Skeletal muscle tissue (tissue), 3 donors: ENCODE measurements at regions not wholly inside any gene's neighbourhood (a gene's known extent, or its start where the extent isn't known, plus 50 kb on each side); places are given as distances from the start of the nearest gene placed in this dataset.

Source experiments
- H3K27ac ChIP-seq: one replicate; pipeline ENCODE4 v1.7.0; 2013; ENCODE audit warnings: mild to moderate bottlenecking, low read depth, low read length, inconsistent platforms
- H3K27me3 ChIP-seq, 3 donors: one replicate each; pipeline ENCODE4 v1.7.0; 2013; ENCODE audit warnings: low read length in 3 of 3; ENCODE audit not compliant: control insufficient read depth in 3 of 3, insufficient read depth in 3 of 3
- H3K36me3 ChIP-seq, 3 donors: one replicate each; pipeline ENCODE4 v1.7.0; 2013; ENCODE audit warnings: low read length in 3 of 3; ENCODE audit not compliant: control insufficient read depth in 3 of 3, insufficient read depth in 3 of 3
- H3K4me1 ChIP-seq, 3 donors: one replicate each; pipeline ENCODE4 v1.7.0; 2013; ENCODE audit warnings: low read length in 3 of 3, mild to moderate bottlenecking in 3 of 3; ENCODE audit not compliant: control insufficient read depth in 3 of 3, insufficient read depth in 3 of 3
- H3K4me3 ChIP-seq, 3 donors: one replicate each; pipeline ENCODE4 v1.7.0; 2013; ENCODE audit warnings: low read length in 3 of 3
- H3K9ac ChIP-seq, 3 donors: one replicate each; pipeline ENCODE4 v1.7.0; 2013; ENCODE audit warnings: low read length in 3 of 3, mild to moderate bottlenecking in 3 of 3, moderate library complexity in 2 of 3, low read depth in 1 of 3
- H3K9me3 ChIP-seq, 3 donors: one replicate each; pipeline ENCODE4 v1.7.0; 2013; ENCODE audit warnings: low read length in 3 of 3; ENCODE audit not compliant: control insufficient read depth in 3 of 3
- donor health status: Osteomylitis.

DNA sequence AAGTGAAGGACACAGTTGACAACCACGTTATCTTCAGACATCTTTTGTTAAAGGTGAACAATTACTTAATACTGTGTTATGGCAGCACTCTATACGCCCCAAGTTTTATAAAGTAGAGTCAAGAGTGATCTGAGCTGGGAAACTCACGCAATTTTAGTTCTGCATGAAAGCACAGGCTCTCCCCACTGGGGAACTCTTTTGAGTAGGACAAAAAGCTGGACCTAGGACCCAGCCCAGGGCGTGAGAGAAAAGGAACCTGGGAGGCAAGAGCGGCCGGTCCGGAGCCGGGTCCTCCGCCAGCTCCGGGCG, 152.6 kb upstream of the SLC4A4 start:
- H3K27ac ChIP-seq: peak overlapping the region; percentile 33
- H3K36me3 ChIP-seq: no peaks in the 10 kb centered on the region
- H3K4me1 ChIP-seq: peaks cover 9 to 16% (median 10%) of the 10 kb centered on the region in 3 donors
- H3K9me3 ChIP-seq: no peaks in the 10 kb centered on the region
- H3K9ac ChIP-seq: peak overlapping the region; percentile 23 to 83 (median 60)
- H3K4me3 ChIP-seq: peak overlapping the region; percentile 52 to 79 (median 55)
- no peaks in the 10 kb centered on the region for H3K27me3 ChIP-seq

DNA sequence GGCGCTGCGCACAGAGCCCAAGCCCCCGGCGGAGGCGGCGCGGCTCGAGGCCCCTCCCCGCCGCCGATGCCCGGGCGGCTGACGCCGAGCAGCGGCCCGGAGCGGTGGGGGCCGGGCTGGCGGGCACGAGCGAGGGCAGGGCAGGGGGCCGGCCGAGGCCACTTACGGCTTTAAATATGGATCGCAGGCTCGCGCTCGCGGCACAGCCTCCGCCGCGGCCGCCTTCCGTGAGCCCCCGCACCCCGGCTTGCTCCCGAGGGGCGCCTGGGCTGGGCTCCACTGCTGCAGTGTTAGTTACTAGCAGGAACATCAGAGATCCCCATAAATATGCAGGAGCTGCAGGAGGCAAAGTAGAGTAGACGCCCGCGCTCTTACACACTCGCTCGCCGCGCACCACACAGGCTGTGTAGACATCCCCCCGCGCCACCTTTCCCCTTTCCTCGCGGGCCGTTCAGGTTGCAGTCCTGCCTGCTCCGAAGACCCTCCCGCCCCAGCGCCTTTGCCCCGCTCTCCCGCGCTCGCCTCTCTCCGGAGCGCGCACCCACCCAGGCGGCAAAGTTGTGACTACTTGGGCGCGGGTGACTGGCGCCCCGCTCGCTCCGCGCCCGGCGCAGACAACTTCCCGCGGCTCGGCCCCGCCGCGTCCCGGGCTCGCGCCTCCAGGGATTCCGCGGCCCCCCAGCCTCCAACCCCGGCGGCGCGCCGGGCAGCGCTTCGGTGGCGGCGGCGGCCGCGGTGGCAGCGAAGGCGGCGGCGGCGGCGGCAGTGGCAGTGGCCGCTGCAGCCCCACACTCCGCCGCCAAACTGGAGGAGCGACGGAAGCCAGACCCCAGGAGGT, 152.0 kb upstream of the SLC4A4 start:
- Histone ChIP-seq H3K9ac (peak overlapping the region; percentile 75 to 83 (median 77)), H3K4me3 (peak overlapping the region; percentile 74 to 79 (median 77)), H3K36me3 (no peaks in the 10 kb centered on the region), H3K27me3 (no peaks in the 10 kb centered on the region), H3K9me3 (no peaks in the 10 kb centered on the region), H3K27ac (peak overlapping the region; percentile 59), H3K4me1 (peaks cover 9 to 16% (median 10%) of the 10 kb centered on the region in 3 donors)

DNA sequence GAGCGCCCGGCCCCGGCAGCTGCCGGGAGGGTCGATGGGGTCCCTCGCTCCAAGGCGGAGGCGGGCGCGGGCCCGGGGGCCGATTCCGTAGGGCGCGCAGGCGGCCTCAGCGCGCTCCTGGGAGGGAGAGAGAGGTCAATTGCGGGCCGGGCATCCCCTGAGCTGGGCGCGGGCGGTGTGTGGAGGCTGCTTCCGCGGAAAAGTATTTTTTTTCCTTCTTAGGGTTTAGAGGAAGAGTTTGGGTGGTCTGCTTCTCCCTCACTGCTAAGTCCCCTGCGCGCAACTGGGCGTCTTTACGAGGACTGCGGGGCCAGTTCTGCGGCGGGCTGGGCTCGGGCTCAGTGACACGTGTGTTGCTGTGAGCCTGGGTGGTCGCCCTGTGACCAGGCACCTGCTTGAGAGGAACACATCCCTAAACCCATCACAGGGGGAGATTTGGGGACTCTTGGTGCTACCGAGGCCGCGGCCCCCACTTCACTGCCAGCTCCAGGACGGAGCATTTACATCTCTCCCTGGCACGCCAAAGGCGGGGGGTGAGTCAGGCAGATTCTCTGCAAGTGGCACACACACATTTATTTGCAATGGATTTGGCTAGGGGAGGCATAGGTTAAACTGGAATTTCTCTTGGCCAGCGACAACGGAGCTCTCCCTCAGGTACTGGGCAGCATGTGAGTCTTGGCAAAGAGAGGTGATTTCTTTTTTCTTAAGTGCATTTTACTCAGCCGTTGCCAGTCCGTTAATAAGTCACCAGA, 151.2 kb upstream of the SLC4A4 start:
- H3K36me3 ChIP-seq: no peaks in the 10 kb centered on the region
- peaks cover 9 to 16% (median 10%) of the 10 kb centered on the region in 3 donors for H3K4me1 ChIP-seq
- peak overlapping the region; percentile 74 to 79 (median 77) for H3K4me3 ChIP-seq
- peak overlapping the region; percentile 75 to 83 (median 77) for H3K9ac ChIP-seq
- peak overlapping the region; percentile 59 for H3K27ac ChIP-seq
- no peaks in the 10 kb centered on the region for H3K9me3 ChIP-seq
- no peaks in the 10 kb centered on the region for H3K27me3 ChIP-seq

DNA sequence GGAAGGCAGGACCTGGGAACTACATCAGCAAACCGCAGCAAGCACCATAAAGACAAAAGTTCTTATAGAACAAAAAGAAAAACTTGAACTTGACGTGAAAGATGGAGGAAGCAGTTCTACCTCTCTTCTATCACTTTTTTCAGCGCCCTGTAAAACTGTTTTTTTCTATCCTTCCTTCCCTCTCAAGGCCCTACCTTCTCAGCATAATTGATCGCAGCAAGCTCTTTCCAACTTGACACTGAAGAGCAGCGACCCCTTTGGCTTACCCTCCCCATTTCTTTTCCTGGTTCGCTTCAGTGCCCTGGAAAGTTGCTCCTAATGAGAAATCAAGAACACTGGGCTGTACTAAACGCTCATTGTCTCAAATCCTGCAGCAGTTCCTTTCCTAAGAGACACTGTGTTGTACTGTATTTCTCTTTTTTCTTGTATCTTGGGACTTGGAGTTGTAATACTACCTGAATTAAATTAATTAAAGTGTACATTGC, 150.6 kb upstream of the SLC4A4 start:
- H3K36me3 ChIP-seq: no peaks in the 10 kb centered on the region
- peak overlapping the region; percentile 59 for H3K27ac ChIP-seq
- H3K4me1 ChIP-seq: peaks cover 9 to 16% (median 10%) of the 10 kb centered on the region in 3 donors
- peak overlapping the region; percentile 75 to 83 (median 77) for H3K9ac ChIP-seq
- peak overlapping the region; percentile 74 to 79 (median 77) for H3K4me3 ChIP-seq
- H3K27me3 ChIP-seq: no peaks in the 10 kb centered on the region
- H3K9me3 ChIP-seq: no peaks in the 10 kb centered on the region

DNA sequence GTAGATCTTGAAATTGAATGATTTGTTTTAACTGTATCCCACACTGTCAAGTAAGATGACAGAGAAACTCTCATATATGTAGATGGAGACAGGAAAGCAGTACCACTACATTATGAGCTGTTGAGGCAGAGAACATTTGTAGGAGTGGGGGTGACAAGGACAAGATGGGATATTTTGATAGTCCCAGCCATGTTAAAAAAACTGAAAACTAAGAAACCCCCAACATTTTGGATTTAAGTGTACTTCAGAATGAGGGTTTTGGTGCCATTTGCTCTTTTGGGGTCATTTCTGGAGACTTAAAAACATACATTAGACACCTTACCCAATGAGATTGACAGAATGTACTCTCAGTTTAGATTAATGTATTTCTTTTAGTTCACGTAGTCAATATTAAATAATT, 149.9 kb upstream of the SLC4A4 start:
- H3K4me1 ChIP-seq: peaks cover 9 to 16% (median 10%) of the 10 kb centered on the region in 3 donors
- H3K4me3 ChIP-seq: no peak overlapping the region
- no peak overlapping the region for H3K9ac ChIP-seq
- no peaks in the 10 kb centered on the region for H3K27me3 ChIP-seq
- no peaks in the 10 kb centered on the region for H3K36me3 ChIP-seq
- no peaks in the 10 kb centered on the region for H3K9me3 ChIP-seq
- H3K27ac ChIP-seq: no peak overlapping the region

DNA sequence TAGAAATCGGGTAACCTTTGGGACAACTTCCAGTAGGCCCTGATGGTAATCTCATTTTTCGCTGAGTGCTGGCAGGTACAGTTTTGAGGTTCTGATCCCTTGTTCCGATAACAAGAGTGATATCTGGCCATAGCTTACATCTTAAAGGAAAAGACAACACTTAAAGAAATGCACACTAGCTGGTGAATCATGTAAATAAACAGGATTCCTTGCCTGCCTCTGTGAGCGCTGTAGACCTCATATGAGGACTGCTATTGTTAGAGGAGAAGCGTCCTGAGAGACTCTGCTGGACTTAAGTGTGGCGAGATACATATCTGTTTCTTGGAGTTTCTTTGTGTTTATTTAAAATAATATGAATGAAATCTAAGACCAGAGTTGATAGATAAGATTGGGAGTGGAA, 149.3 kb upstream of the SLC4A4 start:
- no peak overlapping the region for H3K4me3 ChIP-seq

DNA sequence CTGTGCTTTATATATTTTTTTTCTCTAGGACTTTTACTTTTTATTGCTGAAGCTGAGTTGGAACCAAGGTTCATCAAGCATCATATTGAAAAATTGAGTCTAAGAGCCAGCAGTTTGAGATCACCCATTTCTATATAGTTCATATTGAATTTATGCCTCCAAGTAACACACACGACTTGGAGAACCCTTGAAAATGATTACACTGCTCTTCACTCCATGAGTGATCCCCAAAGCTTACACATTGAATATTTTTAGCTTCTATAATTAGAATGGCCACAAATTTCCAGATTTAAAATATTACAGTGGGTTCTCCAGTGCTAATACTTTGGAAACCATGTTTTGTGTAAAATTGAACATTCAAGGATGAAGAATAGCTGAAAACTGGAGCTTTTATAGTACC, 144.4 kb upstream of the SLC4A4 start:
- no peaks in the 10 kb centered on the region for H3K27me3 ChIP-seq
- no peaks in the 10 kb centered on the region for H3K36me3 ChIP-seq
- H3K4me3 ChIP-seq: no peak overlapping the region
- H3K4me1 ChIP-seq: no peaks in the 10 kb centered on the region
- H3K9ac ChIP-seq: no peak overlapping the region
- H3K27ac ChIP-seq: no peak overlapping the region
- no peaks in the 10 kb centered on the region for H3K9me3 ChIP-seq

More for the DNA sequence above, 149.3 kb upstream of the SLC4A4 start:
- Histone ChIP-seq H3K36me3 (no peaks in the 10 kb centered on the region), H3K27ac (no peak overlapping the region), H3K9ac (no peak overlapping the region), H3K27me3 (no peaks in the 10 kb centered on the region), H3K9me3 (no peaks in the 10 kb centered on the region), H3K4me1 (peaks cover 9 to 16% (median 10%) of the 10 kb centered on the region in 3 donors)

DNA sequence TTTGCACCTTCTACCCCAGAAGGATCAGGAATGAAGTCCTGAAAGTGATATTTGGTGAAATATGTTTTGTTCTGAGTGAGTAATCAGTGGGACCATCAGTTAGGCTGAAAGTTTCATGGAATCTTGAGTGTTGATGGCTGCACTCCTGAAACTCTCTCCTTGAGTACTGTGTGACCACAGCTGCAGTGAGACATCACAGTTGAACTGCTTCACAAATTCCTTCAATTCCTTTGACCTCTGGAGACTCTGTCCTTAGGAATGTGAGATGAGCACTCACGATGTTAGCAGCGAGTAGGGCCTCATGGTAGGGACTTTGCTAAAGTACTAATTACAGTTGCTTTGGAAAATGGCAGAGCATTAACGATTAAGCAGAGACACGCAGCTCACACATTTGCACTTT, 142.9 kb upstream of the SLC4A4 start:
- Histone ChIP-seq H3K9me3 (no peaks in the 10 kb centered on the region), H3K4me3 (no peak overlapping the region), H3K36me3 (no peaks in the 10 kb centered on the region), H3K4me1 (no peaks in the 10 kb centered on the region), H3K27me3 (no peaks in the 10 kb centered on the region), H3K27ac (no peak overlapping the region), H3K9ac (no peak overlapping the region)

DNA sequence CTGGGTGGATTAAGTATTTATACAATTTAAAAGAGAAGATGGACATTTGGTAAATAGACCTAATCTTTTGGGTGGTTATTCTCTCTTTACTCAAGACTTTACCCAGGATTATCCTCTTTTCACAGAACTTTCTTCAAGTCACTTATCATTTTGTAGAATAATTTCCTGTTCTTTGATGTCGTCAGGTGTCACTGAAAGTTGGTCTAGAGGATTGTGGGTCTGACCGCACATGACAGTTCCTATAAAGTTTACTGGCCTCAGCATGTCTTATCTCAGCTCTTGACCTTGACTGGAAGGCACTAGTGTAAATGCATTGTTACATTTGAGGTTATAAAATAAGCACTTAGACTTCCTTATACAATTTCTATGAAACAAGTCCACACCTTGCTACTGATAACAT, 139.9 kb upstream of the SLC4A4 start:
- no peaks in the 10 kb centered on the region for H3K36me3 ChIP-seq
- H3K27ac ChIP-seq: no peak overlapping the region
- H3K27me3 ChIP-seq: no peaks in the 10 kb centered on the region

DNA sequence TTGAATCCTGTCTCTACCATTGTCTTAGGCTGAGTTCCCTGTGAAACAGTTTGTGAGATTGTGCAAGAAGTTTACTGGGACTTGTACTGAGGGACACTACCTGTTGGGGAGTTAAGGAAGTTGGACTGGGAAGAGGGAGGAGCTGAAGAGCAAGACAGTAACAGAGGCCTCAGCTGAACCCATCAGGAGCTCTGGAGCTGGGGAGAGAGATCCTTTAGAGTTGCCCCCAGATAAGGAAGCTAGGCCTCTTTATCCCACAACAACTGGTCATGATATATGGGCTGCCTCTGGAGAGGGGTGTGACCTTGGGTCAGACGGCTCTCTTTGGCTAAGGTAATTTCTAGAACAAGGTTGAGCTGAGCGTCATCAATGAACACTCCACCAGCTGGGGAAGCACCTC, 137.8 kb upstream of the SLC4A4 start:
- no peak overlapping the region for H3K27ac ChIP-seq

More for the DNA sequence above, 139.9 kb upstream of the SLC4A4 start:
- H3K9ac ChIP-seq: no peak overlapping the region
- H3K9me3 ChIP-seq: no peaks in the 10 kb centered on the region
- no peaks in the 10 kb centered on the region for H3K4me1 ChIP-seq
- H3K4me3 ChIP-seq: no peak overlapping the region

More for the DNA sequence above, 137.8 kb upstream of the SLC4A4 start:
- Histone ChIP-seq H3K4me3 (no peak overlapping the region), H3K9me3 (no peaks in the 10 kb centered on the region), H3K27me3 (no peaks in the 10 kb centered on the region), H3K4me1 (no peaks in the 10 kb centered on the region), H3K9ac (no peak overlapping the region), H3K36me3 (no peaks in the 10 kb centered on the region)
